Activated CD8-positive, alpha-beta memory T cell treated with anti-CD3 and anti-CD28 coated beads, Interleukin-2, amount 50 U/mL, for 24 hours (primary cell): ENCODE measurements at regions not wholly inside any gene's neighbourhood (a gene's known extent, or its start where the extent isn't known, plus 50 kb on each side); places are given as distances from the start of the nearest gene placed in this dataset.

Experiments
- DNase-seq: peaks from one replicate; pipeline ENCODE4 v3.0.0-alpha.2; 2020; ENCODE audit errors: extremely low read depth

- DNase-seq, result no peak
These were observed 93.2 kb upstream of the ADAMTS16 start for GRCh38 chr5:5046680-5047502.

GRCh38 chr5:5050801-5051200 is 89.3 kb upstream of the ADAMTS16 start:
- DNase-seq, result no peak

- DNase-seq, result no peak
These were observed 84.4 kb upstream of the ADAMTS16 start for GRCh38 chr5:5055712-5056111.

GRCh38 chr5:5061836-5062235 is 78.3 kb upstream of the ADAMTS16 start:
- DNase-seq, result no peak

GRCh38 chr5:5062525-5063302 is 77.4 kb upstream of the ADAMTS16 start:
- DNase-seq, result no peak

GRCh38 chr5:5063533-5063953 is 76.6 kb upstream of the ADAMTS16 start:
- DNase-seq, result no peak

- DNase-seq, result no peak
These were observed 74.7 kb upstream of the ADAMTS16 start for GRCh38 chr5:5065472-5065871.

GRCh38 chr5:5066276-5067186 is 73.6 kb upstream of the ADAMTS16 start:
- no peak for DNase-seq

- DNase-seq, result no peak
These were observed 70.3 kb upstream of the ADAMTS16 start for GRCh38 chr5:5069851-5070250.

GRCh38 chr5:5071554-5071953 is 68.6 kb upstream of the ADAMTS16 start:
- no peak for DNase-seq

- no peak for DNase-seq
These were observed 62.9 kb upstream of the ADAMTS16 start for GRCh38 chr5:5077236-5077635.

GRCh38 chr5:5078009-5078897 is 61.9 kb upstream of the ADAMTS16 start:
- no peak for DNase-seq

- DNase-seq, result no peak
These were observed 60.3 kb upstream of the ADAMTS16 start for GRCh38 chr5:5079876-5080275.

GRCh38 chr5:5080790-5081189 is 59.3 kb upstream of the ADAMTS16 start:
- no peak for DNase-seq

- no peak for DNase-seq
These were observed 54.7 kb upstream of the ADAMTS16 start for GRCh38 chr5:5085381-5085780.

GRCh38 chr5:5089895-5090649 is 50.1 kb upstream of the ADAMTS16 start:
- DNase-seq, result no peak
